HG02840 (cell line): ENCODE measurements at regions not wholly inside any gene's neighbourhood (a gene's known extent, or its start where the extent isn't known, plus 50 kb on each side); places are given as distances from the start of the nearest gene placed in this dataset.

Experiments
- ATAC-seq: cut with Tn5 transposase; IDR thresholded peaks from one replicate; pipeline ENCODE4 v1.9.1; 2021; ENCODE audit warnings: mild to moderate bottlenecking, moderate library complexity, moderate number of reproducible peaks; ENCODE audit not compliant: unreplicated experiment, low FRiP score

GRCh38 chr12:66045506-66045905 is 85.0 kb downstream of the LLPH start:
- ATAC-seq: no peak

DNA sequence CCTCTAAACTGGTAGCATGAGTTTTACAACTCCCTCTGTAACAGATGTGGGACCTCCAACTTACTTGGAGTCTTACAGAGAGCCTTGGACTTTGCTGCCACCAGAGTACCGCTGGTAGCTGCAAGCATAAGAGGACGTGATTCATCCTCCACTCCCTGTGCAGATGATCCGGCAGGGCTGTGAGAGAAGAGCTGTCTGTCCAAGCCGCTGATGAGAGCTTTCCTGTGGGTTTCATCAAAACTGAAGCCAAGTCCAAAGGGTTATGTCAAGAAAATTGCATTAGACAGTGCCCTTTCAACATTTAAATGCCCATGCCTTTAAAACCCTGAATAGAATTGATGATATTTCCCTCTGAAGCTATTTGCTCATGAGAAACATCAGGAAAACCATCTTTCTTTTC is 85.8 kb downstream of the LLPH start:
- ATAC-seq: no peak

DNA sequence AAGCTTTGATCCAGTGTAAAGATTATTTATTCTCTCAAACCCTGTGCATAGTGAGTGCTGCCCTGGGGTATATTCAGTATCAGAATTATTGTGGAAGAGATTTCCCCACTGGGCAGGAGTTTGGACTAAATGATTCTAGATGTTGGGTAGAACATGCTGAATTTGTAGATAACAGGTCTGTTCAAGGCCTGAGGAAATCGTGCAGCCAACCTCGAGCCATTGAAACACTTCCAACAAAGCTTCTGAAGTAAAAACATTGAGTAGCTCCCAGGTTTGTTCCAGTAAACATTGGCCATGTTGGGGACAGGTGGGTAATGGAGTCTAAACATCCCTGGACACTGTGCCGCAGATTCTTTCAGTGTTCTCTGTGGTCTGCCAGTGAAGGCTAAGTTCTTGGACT is 87.5 kb downstream of the LLPH start:
- ATAC-seq: no peak

DNA sequence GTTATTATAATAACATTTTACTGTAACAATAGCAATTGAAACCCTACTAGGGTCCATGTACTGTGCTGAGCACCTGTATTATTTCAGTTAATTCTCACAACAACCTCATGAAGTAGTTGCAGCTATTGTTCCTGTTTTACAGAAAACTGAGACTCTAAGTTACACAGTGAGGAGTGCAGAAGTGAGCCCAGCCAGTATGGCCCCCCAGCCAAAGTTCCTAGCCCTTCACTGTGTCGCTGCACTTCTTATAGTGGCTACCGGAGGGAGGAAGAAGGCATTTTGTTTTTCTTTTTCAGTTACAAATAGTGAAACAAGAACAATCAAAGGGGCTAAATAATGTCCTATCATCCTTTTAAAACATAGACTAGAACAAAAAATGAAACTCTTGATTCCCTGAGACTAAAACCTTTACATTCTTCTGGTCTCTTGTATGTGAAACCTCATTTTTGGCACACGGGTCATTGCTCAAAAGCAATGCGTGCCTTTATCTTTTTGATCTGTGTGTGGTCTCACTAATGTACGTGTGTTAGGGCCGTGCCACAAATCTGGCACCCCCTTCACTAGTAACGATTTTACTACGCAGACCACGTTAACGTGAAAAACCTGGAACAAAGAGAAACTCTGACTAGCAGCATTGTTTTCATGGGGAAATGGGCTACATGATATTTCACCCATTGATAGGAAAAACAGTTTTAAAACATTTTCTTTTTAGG is 88.7 kb downstream of the LLPH start:
- no peak for ATAC-seq

GRCh38 chr12:66036317-66036716 is 94.2 kb downstream of the LLPH start:
- no peak for ATAC-seq

- ATAC-seq: no peak
Observed at GRCh38 chr12:66035288-66035966, 95.1 kb downstream of the LLPH start.

DNA sequence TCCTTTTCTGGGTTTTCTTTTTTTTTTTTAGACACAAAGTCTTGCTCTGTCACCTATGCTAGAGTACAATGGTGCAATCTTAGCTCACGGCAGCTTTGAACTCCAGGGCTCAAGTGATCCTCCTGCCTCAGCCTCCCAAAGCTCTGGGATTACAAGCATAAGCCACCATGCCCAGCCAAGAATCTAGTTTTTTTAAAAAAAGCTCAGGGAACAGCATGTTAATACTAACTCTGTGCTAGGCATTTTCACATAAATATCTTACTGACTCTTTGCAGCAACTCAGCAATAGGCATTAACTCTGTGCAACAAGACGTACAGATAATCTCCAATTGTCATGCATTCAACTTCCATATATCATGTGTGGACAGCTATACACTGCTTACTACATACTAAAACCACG is 97.4 kb downstream of the LLPH start:
- ATAC-seq: no peak

- ATAC-seq: no peak
Observed at GRCh38 chr12:66032739-66033138, 97.8 kb downstream of the LLPH start.

DNA sequence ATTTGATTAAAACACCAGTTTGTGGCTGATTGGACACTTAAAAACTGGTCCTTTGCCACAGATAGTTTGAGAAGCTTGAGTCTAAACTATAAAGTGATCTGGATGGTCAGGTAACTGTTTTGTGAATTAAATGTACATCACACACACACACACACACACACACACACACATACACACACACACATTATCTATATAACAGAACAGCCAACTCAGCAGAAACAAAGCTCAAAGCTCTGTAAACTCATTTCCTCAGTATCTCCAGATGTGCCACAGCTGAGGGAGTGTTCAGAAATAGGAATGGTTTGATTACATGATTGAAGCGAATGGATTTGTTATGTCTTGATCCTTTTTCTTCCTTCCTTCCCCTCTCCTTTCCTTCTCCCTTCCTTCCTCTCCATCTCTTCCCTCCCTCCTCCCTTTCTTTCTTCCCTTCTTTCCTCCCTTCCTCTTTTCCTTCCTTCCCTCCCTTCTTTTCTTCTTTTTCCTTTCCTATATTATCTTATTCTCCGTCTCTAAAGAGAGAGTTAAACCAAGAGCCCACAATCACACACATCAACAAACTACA is 100.3 kb downstream of the LLPH start:
- ATAC-seq: no peak

- no peak for ATAC-seq
Observed at GRCh38 chr12:66028390-66028789, 102.2 kb downstream of the LLPH start.

DNA sequence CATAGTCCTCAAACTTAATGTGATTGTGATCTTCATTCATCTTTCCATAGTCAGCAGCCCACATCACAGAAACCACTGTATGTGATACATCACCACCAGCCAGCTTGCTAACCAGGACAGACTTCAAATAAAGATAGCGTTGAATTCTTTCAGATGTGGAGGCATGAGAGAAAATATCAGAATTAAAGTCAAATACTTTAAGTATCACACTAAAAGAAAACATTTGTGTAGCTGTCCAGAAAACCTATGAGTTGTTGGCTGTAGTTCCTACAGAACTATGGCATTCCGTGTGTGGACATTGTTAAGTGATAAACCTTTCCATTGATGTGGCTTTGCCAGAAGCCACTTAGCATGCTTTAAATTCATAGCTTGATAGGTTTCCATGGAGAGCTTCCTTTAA is 105.1 kb downstream of the LLPH start:
- no peak for ATAC-seq

DNA sequence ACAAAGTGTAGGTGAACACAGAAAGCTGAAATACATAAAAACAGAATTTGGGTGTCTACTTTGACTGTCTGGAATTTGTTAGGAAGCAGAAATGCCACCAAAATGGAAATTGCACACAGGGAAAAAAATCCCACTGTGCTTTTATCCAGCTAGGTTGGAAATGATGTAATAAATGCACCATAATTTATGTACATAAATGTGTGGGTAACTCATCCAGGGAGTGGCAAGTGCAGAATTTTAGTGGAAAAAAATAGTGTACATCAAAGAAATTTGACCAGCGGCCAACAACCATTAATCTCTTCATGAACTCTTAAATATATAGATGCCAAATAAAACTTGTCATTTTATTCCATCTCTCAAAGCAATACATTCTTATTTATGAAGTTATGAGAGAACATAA is 105.6 kb downstream of the LLPH start:
- ATAC-seq: no peak

GRCh38 chr12:66020481-66020880 is 110.1 kb downstream of the LLPH start:
- no peak for ATAC-seq

- no peak for ATAC-seq
Observed at GRCh38 chr12:66017736-66018135, 112.8 kb downstream of the LLPH start.
